ENCODE measurements at regions not wholly inside any gene's neighbourhood (a gene's known extent, or its start where the extent isn't known, plus 50 kb on each side); places are given as distances from the start of the nearest gene placed in this dataset.

DNA sequence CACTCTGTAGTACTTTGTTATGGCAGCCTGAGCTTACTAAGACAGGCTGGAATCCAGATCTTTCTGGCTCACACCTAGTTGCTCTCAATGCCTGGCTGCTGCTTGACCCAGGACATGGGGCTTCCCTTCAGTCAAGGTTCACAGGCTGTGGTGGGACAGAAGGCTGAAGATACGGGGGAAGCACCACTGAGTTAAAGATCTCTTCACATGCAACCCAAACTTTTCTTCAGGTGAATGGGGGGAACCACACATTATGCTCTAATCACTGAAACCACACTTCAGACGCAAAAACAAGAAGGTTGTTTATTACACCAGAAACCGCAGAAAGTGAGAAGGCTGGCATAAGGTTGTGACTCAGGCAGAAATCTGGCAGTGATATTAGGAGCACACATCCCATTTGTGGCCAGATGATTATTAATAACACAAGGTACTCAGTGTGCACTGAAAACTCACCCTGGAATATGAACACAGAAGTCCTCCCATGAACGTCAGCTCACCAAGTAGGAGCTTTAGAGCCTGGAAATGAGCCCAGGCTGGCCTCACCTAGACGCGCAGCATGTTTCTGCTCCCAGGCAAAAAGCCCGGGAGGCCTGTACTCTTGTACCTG, 230.5 kb upstream of the CHRNA7 start:
- H3K27me3 ChIP-seq, result no peaks in the 10 kb centered on the region
- H3K27ac ChIP-seq, result no peak overlapping the region
- no peak for ATAC-seq
- no peak for TF ChIP-seq POLR2A (IDR thresholded peaks at IDR 0.05)
- TF ChIP-seq, protein P1, sequence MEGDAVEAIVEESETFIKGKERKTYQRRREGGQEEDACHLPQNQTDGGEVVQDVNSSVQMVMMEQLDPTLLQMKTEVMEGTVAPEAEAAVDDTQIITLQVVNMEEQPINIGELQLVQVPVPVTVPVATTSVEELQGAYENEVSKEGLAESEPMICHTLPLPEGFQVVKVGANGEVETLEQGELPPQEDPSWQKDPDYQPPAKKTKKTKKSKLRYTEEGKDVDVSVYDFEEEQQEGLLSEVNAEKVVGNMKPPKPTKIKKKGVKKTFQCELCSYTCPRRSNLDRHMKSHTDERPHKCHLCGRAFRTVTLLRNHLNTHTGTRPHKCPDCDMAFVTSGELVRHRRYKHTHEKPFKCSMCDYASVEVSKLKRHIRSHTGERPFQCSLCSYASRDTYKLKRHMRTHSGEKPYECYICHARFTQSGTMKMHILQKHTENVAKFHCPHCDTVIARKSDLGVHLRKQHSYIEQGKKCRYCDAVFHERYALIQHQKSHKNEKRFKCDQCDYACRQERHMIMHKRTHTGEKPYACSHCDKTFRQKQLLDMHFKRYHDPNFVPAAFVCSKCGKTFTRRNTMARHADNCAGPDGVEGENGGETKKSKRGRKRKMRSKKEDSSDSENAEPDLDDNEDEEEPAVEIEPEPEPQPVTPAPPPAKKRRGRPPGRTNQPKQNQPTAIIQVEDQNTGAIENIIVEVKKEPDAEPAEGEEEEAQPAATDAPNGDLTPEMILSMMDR (IDR thresholded peaks at IDR 0.05), result no peak
- no peak overlapping the region for H3K4me3 ChIP-seq
- intact Hi-C loops (cut with DNase I), result no loop called here
- H3K4me1 ChIP-seq, result no peaks in the 10 kb centered on the region
- no peaks in the 10 kb centered on the region for H3K9me3 ChIP-seq
- WGBS (ENCODE audit: insufficient coverage, low coverage, low lambda C conversion rate, missing lambda C conversion rate), result 72% methylated on average over 2 of the region's 7 CpGs
- H3K36me3 ChIP-seq, result no peaks in the 10 kb centered on the region
- DNase-seq, result no peak

GRCh38 chr15:31801152-31801551, 229.2 kb upstream of the CHRNA7 start:
- H3K27ac ChIP-seq, result no peak overlapping the region
- no peaks in the 10 kb centered on the region for H3K36me3 ChIP-seq
- intact Hi-C loops (cut with DNase I), result no loop called here
- DNase-seq (no peak), ATAC-seq (no peak)
- H3K27me3 ChIP-seq, result no peaks in the 10 kb centered on the region
- WGBS (ENCODE audit: insufficient coverage, low coverage, low lambda C conversion rate, missing lambda C conversion rate), result 48% methylated on average over 2 of the region's 5 CpGs
- H3K4me1 ChIP-seq, result no peaks in the 10 kb centered on the region
- H3K4me3 ChIP-seq, result no peak overlapping the region
- H3K9me3 ChIP-seq, result no peaks in the 10 kb centered on the region
- no peak for TF ChIP-seq POLR2A (IDR thresholded peaks at IDR 0.05)
- TF ChIP-seq, protein P1 (IDR thresholded peaks at IDR 0.05), result no peak

GRCh38 chr15:31802761-31803160, 227.6 kb upstream of the CHRNA7 start:
- H3K27me3 ChIP-seq, result no peaks in the 10 kb centered on the region
- 52% methylated on average over 2 of the region's 3 CpGs for WGBS (ENCODE audit: insufficient coverage, low coverage, low lambda C conversion rate, missing lambda C conversion rate)
- TF ChIP-seq POLR2A (IDR thresholded peaks at IDR 0.05), result no peak
- TF ChIP-seq, protein P1 (IDR thresholded peaks at IDR 0.05), result no peak
- H3K36me3 ChIP-seq, result no peaks in the 10 kb centered on the region
- ATAC-seq (no peak), DNase-seq (no peak)
- no peaks in the 10 kb centered on the region for H3K4me1 ChIP-seq
- H3K27ac ChIP-seq, result no peak overlapping the region
- no peak overlapping the region for H3K4me3 ChIP-seq
- intact Hi-C loops (cut with DNase I), result no loop called here
- no peaks in the 10 kb centered on the region for H3K9me3 ChIP-seq

DNA sequence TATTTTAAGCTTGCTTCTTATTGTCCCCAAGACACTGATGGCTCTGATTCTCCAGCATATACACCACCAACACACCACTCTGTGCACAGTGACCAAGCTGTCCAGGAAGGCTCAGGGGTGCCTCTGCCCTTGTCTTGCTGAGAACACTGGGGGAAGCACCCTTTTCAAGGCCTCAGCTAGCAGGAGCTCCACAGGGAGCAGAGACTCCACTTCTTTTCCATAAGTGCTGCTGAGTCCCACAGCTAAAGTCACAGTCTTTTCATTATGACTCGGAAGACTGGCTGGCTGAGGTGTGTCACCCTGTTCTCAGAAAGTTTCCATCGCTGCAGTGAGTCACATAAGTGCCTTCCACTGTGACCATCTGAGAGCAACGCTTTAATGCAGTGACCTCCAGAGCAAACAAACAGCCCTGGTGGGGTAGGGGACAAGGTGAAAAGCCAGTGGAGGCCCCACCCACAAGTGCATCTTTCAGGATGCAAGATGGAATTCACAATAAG, 226.9 kb upstream of the CHRNA7 start:
- Histone ChIP-seq H3K27ac (no peak overlapping the region), H3K4me3 (no peak overlapping the region), H3K27me3 (no peaks in the 10 kb centered on the region), H3K9me3 (no peaks in the 10 kb centered on the region), H3K4me1 (no peaks in the 10 kb centered on the region), H3K36me3 (no peaks in the 10 kb centered on the region)
- intact Hi-C loops (cut with DNase I), result no loop called here
- ATAC-seq, result no peak
- WGBS (ENCODE audit: insufficient coverage, low coverage, low lambda C conversion rate, missing lambda C conversion rate), result 79% methylated on average over 2 of the region's 3 CpGs
- no peak for TF ChIP-seq POLR2A (IDR thresholded peaks at IDR 0.05)
- TF ChIP-seq, protein P1 (IDR thresholded peaks at IDR 0.05), result no peak
- no peak for DNase-seq

Data from right lobe of liver (tissue), 6 donors.